ENCODE measurements at regions not wholly inside any gene's neighbourhood (a gene's known extent, or its start where the extent isn't known, plus 50 kb on each side); places are given as distances from the start of the nearest gene placed in this dataset.

GRCh38 chr1:106571109-106571508 is 485.4 kb upstream of the PRMT6 start:
- FAIRE-seq (no peak), DNase-seq (ENCODE audit: low spot score in 2 of 2) (no peak)

- FAIRE-seq, result no peak
- no peak for DNase-seq (ENCODE audit: low spot score in 2 of 2)
Observed at GRCh38 chr1:106584107-106584506, 472.4 kb upstream of the PRMT6 start.

- DNase-seq (ENCODE audit: low spot score in 2 of 2) (no peak), FAIRE-seq (no peak)
Observed at GRCh38 chr1:106584676-106585075, 471.8 kb upstream of the PRMT6 start.

- DNase-seq (ENCODE audit: low spot score in 2 of 2), result no peak
- no peak for FAIRE-seq
Observed at GRCh38 chr1:106600626-106601025, 455.8 kb upstream of the PRMT6 start.

GRCh38 chr1:106603616-106604015 is 452.9 kb upstream of the PRMT6 start:
- no peak for DNase-seq (ENCODE audit: low spot score in 2 of 2)
- FAIRE-seq, result no peak

GRCh38 chr1:106608841-106609240 is 447.6 kb upstream of the PRMT6 start:
- DNase-seq (ENCODE audit: low spot score in 2 of 2) (no peak), FAIRE-seq (no peak)

- FAIRE-seq, result no peak
Observed at GRCh38 chr1:106613068-106613467, 443.4 kb upstream of the PRMT6 start.

GRCh38 chr1:106613861-106614260 is 442.6 kb upstream of the PRMT6 start:
- FAIRE-seq (no peak), DNase-seq (ENCODE audit: low spot score in 2 of 2) (no peak)

More at GRCh38 chr1:106613068-106613467, 443.4 kb upstream of the PRMT6 start:
- DNase-seq (ENCODE audit: low spot score in 2 of 2), result no peak

- FAIRE-seq, result no peak
- no peak for DNase-seq (ENCODE audit: low spot score in 2 of 2)
Observed at GRCh38 chr1:106615473-106615872, 441.0 kb upstream of the PRMT6 start.

GRCh38 chr1:106619080-106619826 is 437.2 kb upstream of the PRMT6 start:
- no peak for DNase-seq (ENCODE audit: low spot score in 2 of 2)
- no peak for FAIRE-seq

GRCh38 chr1:106619827-106620134 is 436.7 kb upstream of the PRMT6 start:
- DNase-seq (ENCODE audit: low spot score in 2 of 2) (no peak), FAIRE-seq (no peak)

GRCh38 chr1:106620521-106620954 is 435.9 kb upstream of the PRMT6 start:
- DNase-seq (ENCODE audit: low spot score in 2 of 2) (no peak), FAIRE-seq (no peak)

GRCh38 chr1:106621853-106622252 is 434.6 kb upstream of the PRMT6 start:
- no peak for DNase-seq (ENCODE audit: low spot score in 2 of 2)

GRCh38 chr1:106637566-106637965 is 418.9 kb upstream of the PRMT6 start:
- FAIRE-seq (no peak), DNase-seq (ENCODE audit: low spot score in 2 of 2) (no peak)

More at GRCh38 chr1:106621853-106622252, 434.6 kb upstream of the PRMT6 start:
- FAIRE-seq, result no peak

GRCh38 chr1:106646261-106646784 is 410.2 kb upstream of the PRMT6 start:
- FAIRE-seq, result no peak

GRCh38 chr1:106646816-106647215 is 409.7 kb upstream of the PRMT6 start:
- DNase-seq (ENCODE audit: low spot score in 2 of 2), result no peak
- FAIRE-seq, result no peak

More at GRCh38 chr1:106646261-106646784, 410.2 kb upstream of the PRMT6 start:
- DNase-seq (ENCODE audit: low spot score in 2 of 2), result no peak

- FAIRE-seq (no peak), DNase-seq (ENCODE audit: low spot score in 2 of 2) (no peak)
Observed at GRCh38 chr1:106651028-106651762, 405.3 kb upstream of the PRMT6 start.

- DNase-seq (ENCODE audit: low spot score in 2 of 2) (no peak), FAIRE-seq (no peak)
Observed at GRCh38 chr1:106659490-106660244, 396.8 kb upstream of the PRMT6 start.

GRCh38 chr1:106675558-106675957 is 380.9 kb upstream of the PRMT6 start:
- FAIRE-seq, result no peak

GRCh38 chr1:106676021-106676420 is 380.5 kb upstream of the PRMT6 start:
- DNase-seq (ENCODE audit: low spot score in 2 of 2) (no peak), FAIRE-seq (no peak)

More at GRCh38 chr1:106675558-106675957, 380.9 kb upstream of the PRMT6 start:
- no peak for DNase-seq (ENCODE audit: low spot score in 2 of 2)

- FAIRE-seq (no peak), DNase-seq (ENCODE audit: low spot score in 2 of 2) (no peak)
Observed at GRCh38 chr1:106677181-106677580, 379.3 kb upstream of the PRMT6 start.
